HG02763 (cell line): ENCODE measurements at regions not wholly inside any gene's neighbourhood (a gene's known extent, or its start where the extent isn't known, plus 50 kb on each side); places are given as distances from the start of the nearest gene placed in this dataset.

Source experiments
- ATAC-seq: cut with Tn5 transposase; IDR thresholded peaks from one replicate; pipeline ENCODE4 v1.9.1; 2021; ENCODE audit warnings: mild to moderate bottlenecking, moderate library complexity; ENCODE audit not compliant: unreplicated experiment

DNA sequence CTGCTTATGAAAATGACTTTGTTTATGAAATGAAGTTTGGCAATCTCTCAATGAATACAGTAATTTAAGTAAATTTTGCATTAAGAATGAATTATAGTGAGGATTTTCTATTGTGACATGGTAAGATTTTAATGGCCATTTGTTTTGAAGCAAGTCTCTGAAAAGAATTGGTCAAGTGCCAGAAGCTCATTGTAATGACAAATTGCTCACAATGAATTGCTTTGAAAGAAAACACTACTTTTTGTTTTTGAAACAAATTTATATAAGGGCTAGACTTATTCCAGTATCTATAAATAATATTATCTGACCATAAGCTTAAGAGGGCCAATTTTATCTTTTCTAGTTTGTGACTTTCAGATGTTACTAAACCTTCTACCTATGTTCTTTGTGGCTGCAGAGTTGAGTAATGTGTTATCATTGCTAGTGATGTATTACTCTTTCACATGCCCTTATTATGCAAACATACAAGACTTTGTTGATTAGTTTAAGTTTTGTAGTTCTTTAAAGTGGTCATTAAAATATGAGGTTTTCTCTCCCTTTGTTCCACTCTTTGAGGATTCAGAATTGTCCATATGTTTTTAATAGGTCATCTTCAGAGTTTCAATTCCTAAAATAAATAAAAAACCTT lies 93.0 kb upstream of the ZNF608 start:
- ATAC-seq, result no peak

DNA sequence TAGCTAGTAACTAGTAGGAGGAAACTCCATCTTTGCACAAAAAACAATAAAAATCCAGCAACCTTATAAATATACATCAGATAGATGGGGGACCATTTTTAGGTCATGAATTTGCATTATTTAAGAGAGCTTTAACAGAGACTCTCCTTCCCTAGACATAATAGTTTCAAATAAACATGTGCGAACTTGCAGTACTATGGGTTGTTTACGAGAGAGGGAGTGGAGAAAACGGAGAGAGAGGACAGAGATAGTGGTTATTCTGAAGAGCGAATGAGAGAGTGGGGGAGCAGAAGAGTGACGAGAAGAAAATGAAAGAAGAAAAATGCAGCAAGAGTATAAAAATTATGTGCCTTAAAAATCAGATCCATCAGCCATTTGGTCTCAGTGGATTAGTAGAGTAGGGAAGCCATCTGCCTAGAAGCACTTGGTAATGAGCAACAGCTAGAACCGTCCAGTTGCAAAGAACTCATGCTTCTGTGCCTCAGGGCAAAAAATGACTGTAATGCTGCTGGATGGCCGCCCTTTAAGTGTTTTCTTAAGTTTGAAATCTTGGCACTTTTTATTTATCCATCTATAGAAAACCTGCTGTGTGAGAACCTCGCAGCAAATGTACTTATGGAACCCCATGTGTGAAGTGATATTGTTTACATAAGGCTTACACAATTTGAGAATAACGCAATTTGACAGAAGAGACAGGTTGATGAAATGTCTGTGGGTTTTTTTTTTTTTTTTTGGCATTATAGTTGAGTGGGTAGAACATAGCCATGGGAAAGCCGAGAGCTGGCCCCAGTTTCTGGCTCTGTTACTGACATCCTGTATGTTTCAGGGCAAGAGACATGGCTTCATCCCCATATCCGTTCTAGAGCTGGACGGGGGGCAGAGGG lies 95.6 kb upstream of the ZNF608 start:
- no peak for ATAC-seq

DNA sequence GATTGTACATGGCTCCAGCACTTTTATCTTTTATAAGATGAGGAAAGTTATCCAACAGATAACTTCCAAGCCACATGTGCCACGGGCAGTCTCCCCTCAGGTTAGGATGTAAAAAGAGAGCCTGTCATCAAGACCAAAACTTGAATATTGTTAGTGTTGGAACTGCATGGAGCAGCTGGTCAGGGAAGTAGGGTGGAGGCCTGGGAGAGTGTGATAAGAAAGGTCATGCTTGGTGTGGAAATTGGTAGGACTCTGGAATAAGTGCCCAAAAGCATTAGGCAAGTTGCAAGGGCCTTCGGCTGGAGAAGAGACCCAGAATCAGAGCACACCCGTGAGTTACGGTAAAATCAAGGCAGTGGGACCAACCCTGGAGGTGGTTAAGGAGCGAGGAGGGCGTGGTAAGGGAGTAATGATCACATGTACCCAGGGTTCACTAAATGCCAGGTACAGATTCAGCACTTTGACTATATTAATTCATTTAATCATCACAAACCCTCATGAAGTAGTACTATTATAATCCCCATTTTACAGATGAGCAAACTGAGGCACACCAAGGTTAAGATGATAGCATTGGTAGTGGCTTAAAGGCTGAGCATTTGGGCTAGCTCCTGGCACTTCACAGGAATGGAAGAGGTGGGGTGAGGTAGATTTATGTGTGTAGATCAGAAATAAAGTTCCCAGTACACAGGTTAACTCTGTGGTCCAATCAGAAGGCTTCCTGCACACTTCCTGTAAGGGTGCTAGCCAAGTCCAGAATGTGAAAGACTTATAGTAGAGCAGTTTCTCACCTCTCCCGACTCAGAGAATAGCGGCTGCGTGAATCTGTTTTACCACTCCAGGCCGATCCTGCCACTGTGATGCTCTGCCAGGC lies 96.5 kb upstream of the ZNF608 start:
- ATAC-seq, result no peak

DNA sequence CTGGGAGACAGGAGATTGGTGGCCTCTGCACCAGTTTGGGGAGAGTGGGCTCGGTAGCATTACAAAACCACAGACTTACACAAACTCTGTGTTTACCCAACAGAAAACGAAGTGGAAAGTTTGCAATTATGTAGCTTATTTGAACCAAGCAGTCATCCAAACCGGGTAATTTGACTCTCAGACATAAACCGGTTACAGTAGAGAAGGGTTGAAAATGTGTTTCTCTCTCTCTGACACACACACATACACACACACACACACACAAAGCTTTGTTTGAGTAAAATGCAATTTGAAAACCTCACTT lies 97.1 kb upstream of the ZNF608 start:
- no peak for ATAC-seq

DNA sequence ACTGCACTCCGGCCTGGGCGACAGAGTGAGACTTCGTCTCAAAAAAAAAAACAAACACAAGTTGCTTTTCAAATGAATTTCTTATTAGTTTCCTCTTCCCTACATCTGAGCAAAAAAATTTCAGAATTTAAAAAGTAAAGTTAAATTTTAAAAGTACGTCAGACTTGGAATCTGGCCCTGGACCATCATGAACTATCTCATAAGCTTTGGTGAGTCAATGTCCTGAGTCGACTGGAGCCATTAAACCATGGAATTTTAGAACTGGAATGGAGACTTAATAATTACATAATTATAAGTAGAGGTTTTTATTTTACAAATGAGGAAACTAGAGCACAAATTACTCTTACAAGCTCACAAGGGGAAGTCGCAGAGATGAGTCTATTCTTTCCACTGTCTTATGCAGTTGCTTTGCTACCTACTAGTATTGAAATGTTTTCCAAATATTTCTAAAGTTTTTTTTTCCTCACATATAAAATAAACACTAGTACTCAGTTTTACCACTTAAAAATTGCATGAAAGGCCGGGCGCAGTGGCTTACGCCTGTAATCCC lies 98.0 kb upstream of the ZNF608 start:
- ATAC-seq, result no peak

DNA sequence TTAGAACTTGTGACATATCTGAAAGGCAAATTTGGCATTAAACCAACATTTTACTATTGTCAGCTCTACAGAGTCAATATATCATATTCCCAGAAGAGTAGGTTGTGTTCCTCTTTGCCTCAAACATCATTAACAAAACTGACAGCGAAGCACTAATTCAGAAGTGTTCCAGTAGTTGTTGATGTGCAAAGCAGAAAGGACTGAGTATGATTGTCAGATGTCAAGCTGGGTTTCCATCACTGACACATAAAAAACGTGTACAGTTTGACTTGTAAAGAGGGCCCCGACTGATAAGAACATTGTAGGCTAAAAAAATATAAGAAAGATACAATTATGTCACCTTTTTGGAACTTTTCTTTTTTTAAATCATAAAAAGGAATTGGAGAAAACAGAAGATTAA lies 101.5 kb upstream of the ZNF608 start:
- ATAC-seq, result no peak

DNA sequence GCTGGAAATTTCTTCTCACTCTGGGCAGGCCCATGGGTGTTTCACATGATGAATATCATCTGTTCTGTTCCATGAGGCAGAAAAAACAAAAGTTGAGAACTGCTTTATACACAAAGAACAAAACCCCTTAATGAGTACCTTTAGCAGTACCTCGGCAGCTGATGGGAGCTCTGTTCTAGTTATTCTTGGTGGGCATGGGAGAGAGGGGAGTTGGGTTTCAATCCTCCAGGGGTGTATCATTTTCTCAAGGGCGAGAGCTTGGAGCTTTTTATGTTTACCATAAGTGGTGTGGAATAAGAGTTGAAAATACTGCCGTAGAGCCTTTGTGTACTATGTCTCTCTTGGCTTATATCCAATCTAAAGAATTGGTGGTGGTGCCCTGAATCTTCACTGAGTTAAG lies 103.3 kb upstream of the ZNF608 start:
- ATAC-seq, result no peak

DNA sequence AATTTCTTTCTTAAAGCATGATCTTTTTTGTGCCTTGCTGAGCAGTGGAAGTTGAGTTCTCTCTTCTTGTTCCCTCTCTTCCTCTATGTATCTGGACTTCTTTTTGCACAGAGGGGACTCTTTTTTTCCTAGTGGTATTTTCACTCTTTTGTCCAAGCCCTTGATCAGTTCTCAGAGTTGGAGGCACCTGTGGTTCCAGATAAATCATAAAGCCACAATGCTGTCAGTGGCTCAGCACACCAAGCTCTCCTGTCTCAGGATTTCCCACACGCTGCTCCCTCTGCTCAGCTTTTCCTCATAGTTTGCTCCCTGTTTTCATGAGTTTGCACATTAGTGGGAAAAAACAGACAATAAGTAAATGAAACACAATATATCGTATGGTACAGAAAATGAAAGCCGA lies 110.3 kb upstream of the ZNF608 start:
- no peak for ATAC-seq

DNA sequence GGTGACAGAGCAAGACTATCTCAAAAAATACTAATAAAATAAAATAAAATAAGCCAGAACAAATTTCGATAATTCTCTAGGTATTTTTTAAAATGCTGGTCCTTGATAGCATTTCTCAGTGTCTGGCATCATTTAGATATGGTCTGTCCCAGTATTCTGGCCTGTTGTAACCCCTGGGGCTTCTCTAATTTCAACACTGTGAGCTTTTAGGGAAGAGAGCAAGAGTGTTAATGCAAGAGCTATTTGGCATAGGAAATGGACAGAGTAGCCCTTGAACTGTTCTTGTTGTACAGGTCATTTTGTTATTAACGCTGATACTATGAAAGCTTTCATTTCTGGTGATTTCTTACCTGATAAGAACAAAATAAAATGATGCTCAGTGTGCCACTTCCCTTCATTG lies 112.2 kb upstream of the ZNF608 start:
- ATAC-seq, result no peak

DNA sequence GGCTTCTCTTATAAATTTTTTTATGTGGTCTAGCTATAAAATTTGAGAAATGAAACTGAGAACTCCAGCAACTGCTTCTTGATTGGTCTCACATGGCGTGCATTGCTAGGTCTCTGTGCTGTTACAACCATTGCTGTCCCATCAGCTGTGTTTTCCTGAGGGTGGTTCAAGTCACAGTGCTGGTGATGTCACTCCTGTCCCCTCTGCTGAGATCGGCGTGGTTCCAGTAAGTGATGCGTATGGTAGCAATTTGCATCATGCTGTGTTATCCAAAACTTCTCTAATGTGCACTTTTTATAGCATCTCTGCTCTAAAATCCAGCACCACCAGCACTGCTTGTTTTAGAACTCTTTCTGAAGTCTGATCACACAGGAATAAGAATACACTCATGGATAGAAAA lies 112.6 kb upstream of the ZNF608 start:
- no peak for ATAC-seq

DNA sequence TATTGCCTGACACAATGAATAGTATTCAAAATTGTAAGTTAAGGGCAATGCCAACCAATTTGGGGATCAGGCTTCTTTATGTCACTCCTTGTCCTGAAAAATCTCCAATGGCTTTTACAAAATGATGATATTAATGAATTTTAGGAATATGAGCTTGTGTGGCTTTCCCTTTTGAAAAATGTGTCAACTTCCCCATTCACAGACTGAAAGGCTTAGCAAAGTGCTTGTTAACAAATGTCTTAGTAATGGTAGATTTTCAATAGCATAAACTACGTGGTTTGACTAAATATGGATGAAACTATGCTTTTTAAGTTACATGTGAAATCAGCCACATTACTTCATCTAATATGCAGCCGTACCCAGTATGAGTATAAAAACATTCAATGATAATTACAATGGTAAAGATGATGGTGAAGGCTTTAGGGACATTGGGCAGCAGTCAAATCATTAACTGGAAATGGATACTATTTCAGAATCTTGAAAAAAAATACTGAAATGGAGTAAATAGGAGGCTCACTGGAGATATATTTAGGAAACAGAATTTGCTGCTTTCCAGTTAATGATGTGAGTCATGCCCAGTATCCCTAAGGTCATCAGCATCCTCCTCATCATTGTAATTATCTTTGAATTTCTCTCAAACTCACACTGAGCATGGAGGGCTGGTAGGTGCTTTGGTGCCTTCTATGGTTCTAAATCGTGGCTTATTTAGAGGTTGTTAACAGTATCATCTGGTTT lies 113.3 kb upstream of the ZNF608 start:
- no peak for ATAC-seq

DNA sequence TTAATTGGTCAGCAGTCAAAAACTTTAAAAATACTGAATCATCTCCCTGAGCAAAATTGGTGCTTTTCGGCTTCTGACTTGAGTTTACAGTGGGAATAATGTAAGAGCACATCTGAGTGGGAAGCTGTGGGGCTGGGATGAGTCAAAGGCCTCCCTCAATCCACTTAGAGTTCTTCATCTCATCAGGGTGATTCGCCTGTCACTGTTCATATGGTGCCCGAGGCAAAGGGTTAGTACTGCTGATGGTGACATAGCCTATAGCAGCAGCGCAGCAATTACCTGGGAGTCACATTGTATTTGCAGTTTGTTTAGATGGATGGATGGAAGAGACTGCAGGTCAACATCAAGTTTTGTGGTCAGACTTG lies 113.8 kb upstream of the ZNF608 start:
- ATAC-seq, result no peak

DNA sequence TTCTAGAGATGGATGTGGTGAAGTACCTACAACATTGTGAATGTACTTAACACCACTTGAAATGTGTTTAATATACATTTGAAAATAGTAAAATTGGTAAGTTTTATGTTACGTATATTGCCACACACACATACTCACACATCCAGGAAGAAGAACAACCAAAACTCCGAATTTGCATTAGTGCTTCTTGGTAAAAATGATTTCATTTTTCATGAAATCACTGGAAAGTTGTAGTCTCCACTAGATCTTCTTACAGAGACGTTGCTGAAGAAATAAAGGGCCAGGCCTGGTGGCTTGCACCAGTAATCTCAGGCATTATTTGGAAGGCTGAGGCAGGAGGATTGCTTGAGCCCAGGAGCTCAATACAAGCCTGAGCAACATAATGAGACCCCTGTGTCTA lies 118.6 kb upstream of the ZNF608 start:
- no peak for ATAC-seq

DNA sequence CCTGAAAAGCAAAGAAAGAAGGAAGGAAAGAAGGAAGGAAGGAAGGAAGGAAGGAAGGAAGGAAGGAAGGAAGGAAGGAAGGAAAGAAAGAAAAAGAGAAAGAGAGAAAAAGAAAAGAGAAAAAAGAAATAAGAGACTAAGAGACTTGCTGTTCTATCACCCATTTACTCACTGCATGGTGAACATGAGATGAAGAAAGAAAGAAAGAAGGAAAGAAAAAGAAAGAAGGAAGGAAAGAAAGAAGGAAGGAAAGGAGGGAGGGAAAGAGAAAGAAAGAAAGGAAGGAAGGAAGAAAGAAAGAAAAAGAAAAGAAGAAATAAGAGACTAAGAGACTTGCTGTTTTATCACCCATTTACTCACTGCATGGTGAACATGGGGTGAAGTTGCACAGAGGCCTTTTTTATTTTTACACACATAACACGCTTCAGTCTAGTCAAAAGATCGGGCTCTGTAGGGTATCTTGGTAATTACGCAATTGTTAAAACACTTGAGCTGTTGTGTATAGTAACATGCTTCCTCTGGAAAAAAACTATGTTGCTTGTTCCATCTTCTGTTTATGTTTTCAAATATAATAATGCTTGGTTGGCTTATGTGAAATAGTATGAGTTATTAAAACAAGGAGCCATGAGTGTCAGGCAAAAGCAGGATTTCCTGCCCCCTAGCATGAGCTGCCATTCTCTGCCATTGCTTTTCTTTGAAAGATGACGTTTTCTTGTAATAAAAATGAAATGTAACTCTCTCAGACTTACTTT lies 119.3 kb upstream of the ZNF608 start:
- ATAC-seq, result no peak

DNA sequence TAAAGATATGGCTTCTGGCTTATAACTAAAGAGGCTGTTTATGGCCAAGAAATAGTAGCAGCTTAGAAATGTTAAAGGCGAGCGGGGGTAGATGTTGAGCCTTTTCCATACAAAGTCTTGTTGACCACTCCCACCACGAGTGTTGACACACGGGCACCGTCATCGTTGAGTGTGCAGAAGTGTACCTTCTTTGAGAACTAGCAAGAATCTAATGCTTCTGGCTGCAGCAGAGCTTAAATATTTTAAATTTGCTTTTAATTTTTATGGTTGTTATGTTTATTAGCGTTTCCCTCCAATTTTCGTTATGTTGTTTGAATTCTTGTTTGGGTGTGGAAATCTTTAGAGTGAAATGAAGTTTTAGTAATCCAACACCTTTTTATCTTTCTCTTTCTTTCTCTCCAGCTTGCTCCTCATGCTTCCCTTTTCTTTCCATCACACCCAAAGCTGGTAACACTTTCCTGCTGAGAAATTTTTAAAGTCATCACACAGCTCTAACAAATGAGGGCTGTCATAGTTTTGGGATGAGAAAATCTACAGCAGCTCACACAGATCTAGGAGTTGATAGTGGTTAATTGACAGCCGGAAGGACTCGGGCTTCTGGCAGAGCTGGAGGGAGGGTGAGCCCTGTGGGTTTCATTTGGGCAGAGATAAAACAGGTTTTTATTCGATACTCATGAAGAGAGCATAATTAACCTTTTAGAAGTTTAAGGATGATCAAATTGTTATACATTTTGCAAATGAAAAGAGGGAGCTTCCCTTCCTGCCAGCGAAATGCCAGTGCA lies 120.1 kb upstream of the ZNF608 start:
- no peak for ATAC-seq

DNA sequence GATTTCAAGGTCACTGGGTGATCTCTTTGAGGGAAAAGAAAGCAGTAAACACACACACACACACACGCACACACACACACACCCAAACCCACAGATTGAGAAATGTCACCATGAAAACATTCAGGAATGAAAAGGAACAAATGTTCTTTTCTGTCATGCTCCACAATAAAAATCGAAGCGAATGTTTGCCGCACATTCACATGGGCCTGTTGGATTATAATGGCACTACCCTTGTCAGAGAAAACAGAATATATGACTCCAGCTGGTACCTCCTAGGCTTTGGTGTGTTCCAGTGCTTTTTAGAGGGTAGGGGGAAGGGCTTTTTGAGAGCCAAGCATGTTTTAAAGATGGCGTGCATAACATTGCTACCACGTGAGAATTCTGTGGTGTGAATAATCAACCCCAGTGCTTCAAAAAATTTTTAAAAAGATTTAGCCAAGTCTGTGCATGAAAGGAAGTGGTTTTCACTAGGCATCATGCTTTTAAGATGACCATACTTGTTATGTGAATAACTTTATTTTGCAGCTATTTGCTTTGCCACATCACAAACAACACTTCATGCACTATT lies 120.8 kb upstream of the ZNF608 start:
- no peak for ATAC-seq

DNA sequence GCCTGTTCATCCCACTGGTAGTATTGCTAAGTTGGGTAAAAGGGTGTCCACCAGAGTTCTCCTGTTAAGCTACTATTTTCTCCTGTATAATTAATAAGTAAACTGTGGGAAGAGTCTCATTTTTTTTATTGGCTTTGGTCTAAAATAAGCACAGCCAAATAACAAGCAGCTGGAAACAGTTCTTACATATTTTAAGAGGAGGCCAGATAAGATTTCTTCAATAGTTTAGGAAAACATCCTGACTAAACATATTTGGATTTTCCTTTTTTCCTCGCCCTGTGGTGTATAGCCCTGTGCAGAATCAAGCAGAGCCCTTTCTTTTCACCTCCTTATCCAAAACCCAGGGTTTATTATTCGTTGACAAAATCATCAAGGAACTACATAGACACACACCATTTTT lies 122.2 kb upstream of the ZNF608 start:
- no peak for ATAC-seq

DNA sequence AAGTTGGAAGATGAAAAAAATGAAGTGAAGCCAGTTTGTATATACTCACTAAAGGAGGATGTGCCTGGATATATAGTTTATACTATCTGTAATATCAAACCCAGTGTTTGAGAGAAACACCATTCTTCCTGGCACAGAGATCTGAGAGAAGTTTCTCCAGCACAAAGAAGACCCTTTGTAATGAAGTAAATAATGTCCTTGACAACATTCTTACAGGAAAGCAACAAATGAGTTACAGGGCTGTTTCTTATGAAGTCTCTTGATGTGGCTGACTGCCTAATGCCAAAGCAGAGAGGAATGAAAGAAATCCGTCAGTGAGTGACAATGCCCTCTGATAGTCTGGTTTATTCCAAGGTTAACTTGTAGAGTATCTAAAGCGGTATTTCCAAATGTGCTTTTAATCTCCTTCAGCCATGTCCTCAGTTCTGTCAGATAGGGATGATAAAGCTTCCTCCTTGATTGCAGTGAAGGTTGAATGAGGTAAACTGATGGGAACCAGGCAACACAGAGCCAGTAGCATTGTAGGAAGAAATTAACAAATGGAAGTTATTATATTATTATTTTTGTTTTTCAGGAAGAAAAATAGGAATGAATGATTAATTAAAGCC lies 123.1 kb upstream of the ZNF608 start:
- no peak for ATAC-seq

DNA sequence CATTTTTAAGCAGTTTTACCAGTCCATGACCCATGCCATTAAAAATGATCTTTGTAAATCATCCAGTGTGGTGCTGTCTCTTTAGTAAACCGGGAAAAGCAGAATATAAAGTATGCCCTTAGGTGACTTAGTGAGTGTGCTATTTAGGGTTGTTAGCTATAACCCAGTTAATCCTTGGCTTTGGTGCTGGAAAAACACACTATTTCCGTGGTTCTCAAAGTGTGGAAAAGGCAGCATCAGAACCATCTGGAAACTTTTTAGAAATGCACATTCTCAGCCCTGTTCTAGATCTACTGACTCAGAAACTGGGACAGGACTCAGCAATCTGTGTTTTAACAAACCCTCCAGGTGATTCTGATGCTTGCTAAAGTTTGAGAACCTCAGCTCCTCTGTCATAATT lies 123.6 kb upstream of the ZNF608 start:
- ATAC-seq, result no peak
